HepG2 (cell line): ENCODE measurements at regions not wholly inside any gene's neighbourhood (a gene's known extent, or its start where the extent isn't known, plus 50 kb on each side); places are given as distances from the start of the nearest gene placed in this dataset.

ENCODE experiments used
- ATAC-seq: fragments of 200-7000 bp; cut with Tn5 transposase; 3 replicates; pipeline ENCODE4 v1.9.1; 2020; ENCODE audit warnings: mild to moderate bottlenecking, moderate library complexity
- BruUV-seq: library from RNA; stranded (reverse); fragments of 400-500 nt; replicated peaks from 2 replicates; lab custom pipeline; 2021; lab: Mats Ljungman, UMichigan
- CTCF ChIA-PET: fragments of 300-600 bp; formaldehyde crosslinking; extraction: SDS; loops from one replicate; lab custom pipeline; 2021; ENCODE audit warnings: low total read pairs, inconsistent platforms, low intra/inter-chr PET ratio; lab: Yijun Ruan, JAX
- POLR2A ChIA-PET: fragments of 350-600 bp; sonication (Branson Sonifier 250); formaldehyde crosslinking; loops from one replicate; lab custom pipeline; 2020; ENCODE audit warnings: antibody characterized with exemption, inconsistent platforms; lab: Yijun Ruan, JAX
- DNase-seq: peaks from one replicate; pipeline ENCODE4 v3.0.0-alpha.2; 2015; ENCODE audit warnings: low spot score
- FAIRE-seq: peaks from 3 replicates; lab custom pipeline; 2011; peaks lifted over from hg19 to GRCh38; lab: Jason Lieb, UNC
- H2AFZ ChIP-seq: one replicate; pipeline ENCODE4 v1.6.1; 2011; ENCODE audit warnings: low read length, inconsistent platforms
- H3K27ac ChIP-seq: fragments of 300-600 bp; 3 replicates; pipeline ENCODE4 v1.8.0; 2011; ENCODE audit warnings: mixed run types, mild to moderate bottlenecking, mixed read lengths, low read length, inconsistent platforms; ENCODE audit not compliant: insufficient read depth; ENCODE audit errors: extremely low read length
- H3K27me3 ChIP-seq, 2 experiments: fragments of 200-600 bp in 1 of 2; 2 replicates in 1 of 2; 3 replicates in 1 of 2; pipeline versions ENCODE4 v1.6.0 to v1.8.0; 2011; ENCODE audit warnings: low read length in 2 of 2, mild to moderate bottlenecking in 2 of 2, moderate library complexity in 2 of 2, inconsistent platforms in 1 of 2; ENCODE audit not compliant: insufficient read depth in 2 of 2, control insufficient read depth in 1 of 2
- H3K36me3 ChIP-seq, 2 experiments: fragments of 200-600 bp in 1 of 2; replicated peaks in 1 of 2; 2 replicates in 1 of 2; 3 replicates in 1 of 2; pipeline versions ENCODE4 v1.5.1 to v1.8.0; 2011; ENCODE audit warnings: low read length in 2 of 2, inconsistent platforms in 1 of 2; ENCODE audit not compliant: insufficient read depth in 2 of 2, control insufficient read depth in 1 of 2
- H3K4me1 ChIP-seq: 2 replicates; pipeline ENCODE4 v1.5.1; 2012; ENCODE audit warnings: low read length, inconsistent platforms; ENCODE audit not compliant: insufficient read depth
- H3K4me2 ChIP-seq: 2 replicates; pipeline ENCODE4 v1.6.0; 2011; ENCODE audit warnings: low read depth, low read length, inconsistent platforms
- H3K4me3 ChIP-seq, 3 experiments: fragments of 200-600 bp in 1 of 3; sonication (generic), shearing (Covaris generic) in 1 of 3; replicated peaks in 1 of 3; 2 replicates each; pipeline ENCODE4 v1.5.1; 2011 to 2016; ENCODE audit warnings: low read length in 3 of 3, inconsistent platforms in 2 of 3, low read depth in 2 of 3, mild to moderate bottlenecking in 2 of 3, control low read depth in 1 of 3, mixed read lengths in 1 of 3; ENCODE audit not compliant: insufficient read depth in 1 of 3
- H3K79me2 ChIP-seq: one replicate; pipeline ENCODE4 v1.6.1; 2011; ENCODE audit warnings: low read length, inconsistent platforms; ENCODE audit not compliant: insufficient read depth
- H3K9ac ChIP-seq: 2 replicates; pipeline ENCODE4 v1.6.0; 2011; ENCODE audit warnings: mild to moderate bottlenecking, low read depth, low read length, inconsistent platforms; ENCODE audit not compliant: insufficient read depth
- H3K9me3 ChIP-seq: 2 replicates; pipeline ENCODE4 v1.5.1; 2012; ENCODE audit warnings: mild to moderate bottlenecking, low read length
- H4K20me1 ChIP-seq: 2 replicates; pipeline ENCODE4 v1.6.0; 2011; ENCODE audit warnings: inconsistent platforms, mild to moderate bottlenecking, low read length, moderate library complexity; ENCODE audit not compliant: insufficient read depth
- AKAP8 ChIP-seq: sonication (generic); formaldehyde crosslinking; IDR thresholded peaks from 2 replicates; pipeline ENCODE4 v1.5.1; 2020; ENCODE audit warnings: mild to moderate bottlenecking, missing genetic modification reagents
- ATF7-NPFF ChIP-seq: sonication (generic); formaldehyde crosslinking; IDR thresholded peaks from 2 replicates; pipeline ENCODE4 v1.8.1; 2023; ENCODE audit warnings: mild to moderate bottlenecking, low read depth, missing genetic modification reagents, moderate library complexity
- FLYWCH1 ChIP-seq: sonication (generic); formaldehyde crosslinking; IDR thresholded peaks from 2 replicates; pipeline ENCODE4 v1.8.1; 2023; ENCODE audit warnings: mild to moderate bottlenecking, missing genetic modification reagents
- ONECUT2 ChIP-seq: sonication (generic); formaldehyde crosslinking; IDR thresholded peaks from 2 replicates; pipeline ENCODE4 v1.4.0; 2020; ENCODE audit warnings: missing genetic modification reagents
- PAF1 ChIP-seq: IDR thresholded peaks from 2 replicates; pipeline ENCODE4 v1.6.1; 2016; ENCODE audit warnings: missing genetic modification reagents, missing compliant biosample characterization
- ZNF292 ChIP-seq: sonication (generic); formaldehyde crosslinking; IDR thresholded peaks from 2 replicates; pipeline ENCODE4 v1.8.1; 2022; ENCODE audit warnings: mild to moderate bottlenecking, low read depth, missing genetic modification reagents, borderline replicate concordance
- ZNF83 ChIP-seq: sonication (generic); formaldehyde crosslinking; IDR thresholded peaks from 2 replicates; pipeline ENCODE4 v1.4.0; 2020; ENCODE audit warnings: missing genetic modification reagents, mild to moderate bottlenecking, borderline replicate concordance
- WGBS: methylation state at CpG from one replicate; pipeline ENCODE4 v1.1.6; 2017; ENCODE audit warnings: low lambda C conversion rate; 5-methylcytosine and 5-hydroxymethylcytosine counted together
- in situ Hi-C: cut with HindIII; loops from 2 replicates; pipeline ENCODE4 v1.10.0; 2017; ENCODE audit warnings: low pct_unique_long_range_greater_than_20kb; ENCODE audit not compliant: extremely low pct_ligation_motif_present
- intact Hi-C: fragments of 100-400 bp; cut with micrococcal nuclease; formaldehyde crosslinking; loops from one replicate; pipeline ENCODE4 v1.10.0; 2022; ENCODE audit not compliant: unreplicated experiment
- TF ChIP-seq, protein P1 (sequence below): sonication (generic); formaldehyde crosslinking; IDR thresholded peaks from 2 replicates; pipeline ENCODE4 v1.4.0; 2020; ENCODE audit warnings: missing genetic modification reagents

GRCh38 chr1:60963167-60963940 is 119.0 kb upstream of the NFIA start:
- Histone ChIP-seq H3K27me3 (no peaks in the 10 kb centered on the region; a peak in 1 of 5 replicates), H3K4me2 (no peak overlapping the region), H3K4me3 (no peak overlapping the region), H4K20me1 (no peaks in the 10 kb centered on the region), H3K79me2 (no peaks in the 10 kb centered on the region), H3K9me3 (peaks cover 26% of the 10 kb centered on the region), H3K9ac (no peak overlapping the region), H3K36me3 (no peaks in the 10 kb centered on the region), H3K4me1 (no peaks in the 10 kb centered on the region), H3K27ac (no peak overlapping the region), H2AFZ (no peak overlapping the region)
- FAIRE-seq: no peak
- ATAC-seq: no peak
- intact Hi-C loops: no loop called here
- ChIA-PET POLR2A (no interaction called here), CTCF (no interaction called here)
- no TSS peak for BruUV-seq
- in situ Hi-C loops: no loop called here
- TF ChIP-seq ZNF292 (no peak), ZNF83 (no peak), ONECUT2 (no peak), AKAP8 (CRISPR knock-in tag) (no peak), PAF1 (CRISPR knock-in tag) (no peak), ATF7-NPFF (CRISPR knock-in tag) (no peak), FLYWCH1 (CRISPR knock-in tag) (no peak)
- TF ChIP-seq, protein P1, sequence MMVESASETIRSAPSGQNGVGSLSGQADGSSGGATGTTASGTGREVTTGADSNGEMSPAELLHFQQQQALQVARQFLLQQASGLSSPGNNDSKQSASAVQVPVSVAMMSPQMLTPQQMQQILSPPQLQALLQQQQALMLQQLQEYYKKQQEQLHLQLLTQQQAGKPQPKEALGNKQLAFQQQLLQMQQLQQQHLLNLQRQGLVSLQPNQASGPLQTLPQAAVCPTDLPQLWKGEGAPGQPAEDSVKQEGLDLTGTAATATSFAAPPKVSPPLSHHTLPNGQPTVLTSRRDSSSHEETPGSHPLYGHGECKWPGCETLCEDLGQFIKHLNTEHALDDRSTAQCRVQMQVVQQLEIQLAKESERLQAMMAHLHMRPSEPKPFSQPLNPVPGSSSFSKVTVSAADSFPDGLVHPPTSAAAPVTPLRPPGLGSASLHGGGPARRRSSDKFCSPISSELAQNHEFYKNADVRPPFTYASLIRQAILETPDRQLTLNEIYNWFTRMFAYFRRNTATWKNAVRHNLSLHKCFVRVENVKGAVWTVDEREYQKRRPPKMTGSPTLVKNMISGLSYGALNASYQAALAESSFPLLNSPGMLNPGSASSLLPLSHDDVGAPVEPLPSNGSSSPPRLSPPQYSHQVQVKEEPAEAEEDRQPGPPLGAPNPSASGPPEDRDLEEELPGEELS (CRISPR knock-in tag): no peak
- no peak for DNase-seq
- WGBS: 50% methylated on average over 7 of the region's 7 CpGs
